OCI-LY1 (cell line): ENCODE measurements at regions not wholly inside any gene's neighbourhood (a gene's known extent, or its start where the extent isn't known, plus 50 kb on each side); places are given as distances from the start of the nearest gene placed in this dataset.

Source experiments
- EZH2 ChIP-seq: fragments of 200-600 bp; sonication (generic), shearing (Covaris generic); IDR thresholded peaks from 2 replicates; pipeline ENCODE4 v1.8.0; 2017; ENCODE audit warnings: borderline replicate concordance, mixed run types, mild to moderate bottlenecking, antibody characterized with exemption, low read length, moderate library complexity, mixed read lengths
- TF ChIP-seq, protein P1 (sequence below): fragments of 200-600 bp; sonication (generic), shearing (Covaris generic); IDR thresholded peaks from 2 replicates; pipeline ENCODE4 v1.5.1; 2017; ENCODE audit warnings: mild to moderate bottlenecking, antibody characterized with exemption, low read length, moderate library complexity, mixed read lengths

DNA sequence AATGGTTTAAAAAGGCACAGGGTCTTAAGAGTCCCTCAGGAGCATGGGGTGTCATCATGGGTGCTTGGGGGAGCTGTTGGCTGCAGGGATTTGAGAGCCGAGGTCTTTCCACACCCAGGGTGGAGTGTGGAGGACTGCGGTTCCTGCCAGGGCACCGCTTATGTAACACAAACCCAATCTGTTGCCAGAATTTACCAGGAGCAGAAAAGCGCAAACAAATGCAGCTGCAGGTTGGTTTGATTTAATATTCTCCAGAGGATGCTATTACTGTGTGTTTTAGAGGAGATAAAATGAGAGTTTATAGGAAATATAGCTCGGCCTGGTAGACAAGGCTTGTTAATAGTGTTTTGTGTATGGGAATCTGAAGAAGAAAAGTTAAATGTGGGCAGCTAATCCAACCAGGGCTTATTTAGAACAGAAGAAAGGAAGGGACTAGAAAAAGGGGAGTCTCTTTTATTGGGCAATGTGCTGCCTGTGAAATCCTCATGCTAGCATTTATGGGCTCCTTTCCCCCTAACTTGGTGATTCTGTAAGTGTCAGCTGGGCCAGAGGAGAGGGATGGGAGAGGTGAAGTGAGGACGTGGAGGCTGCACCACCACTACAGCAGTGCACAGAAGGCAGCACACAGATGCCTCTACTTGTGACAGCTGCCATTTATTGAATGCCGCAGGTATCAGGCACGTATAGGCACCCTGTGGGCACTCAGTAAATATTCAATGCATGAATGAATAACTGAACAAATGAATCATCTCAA, 174.7 kb downstream of the KATNIP start:
- TF ChIP-seq, protein P1, sequence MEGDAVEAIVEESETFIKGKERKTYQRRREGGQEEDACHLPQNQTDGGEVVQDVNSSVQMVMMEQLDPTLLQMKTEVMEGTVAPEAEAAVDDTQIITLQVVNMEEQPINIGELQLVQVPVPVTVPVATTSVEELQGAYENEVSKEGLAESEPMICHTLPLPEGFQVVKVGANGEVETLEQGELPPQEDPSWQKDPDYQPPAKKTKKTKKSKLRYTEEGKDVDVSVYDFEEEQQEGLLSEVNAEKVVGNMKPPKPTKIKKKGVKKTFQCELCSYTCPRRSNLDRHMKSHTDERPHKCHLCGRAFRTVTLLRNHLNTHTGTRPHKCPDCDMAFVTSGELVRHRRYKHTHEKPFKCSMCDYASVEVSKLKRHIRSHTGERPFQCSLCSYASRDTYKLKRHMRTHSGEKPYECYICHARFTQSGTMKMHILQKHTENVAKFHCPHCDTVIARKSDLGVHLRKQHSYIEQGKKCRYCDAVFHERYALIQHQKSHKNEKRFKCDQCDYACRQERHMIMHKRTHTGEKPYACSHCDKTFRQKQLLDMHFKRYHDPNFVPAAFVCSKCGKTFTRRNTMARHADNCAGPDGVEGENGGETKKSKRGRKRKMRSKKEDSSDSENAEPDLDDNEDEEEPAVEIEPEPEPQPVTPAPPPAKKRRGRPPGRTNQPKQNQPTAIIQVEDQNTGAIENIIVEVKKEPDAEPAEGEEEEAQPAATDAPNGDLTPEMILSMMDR = no peak
- no peak for TF ChIP-seq EZH2
